Panc1 (cell line): ENCODE measurements at regions not wholly inside any gene's neighbourhood (a gene's known extent, or its start where the extent isn't known, plus 50 kb on each side); places are given as distances from the start of the nearest gene placed in this dataset.

Experiments
- CTCF ChIP-seq: fragments of 450-650 bp; IDR thresholded peaks from 2 replicates; pipeline ENCODE4 v1.5.1; 2017; ENCODE audit warnings: mild to moderate bottlenecking
- POLR2AphosphoS5 ChIP-seq: IDR thresholded peaks from 2 replicates; pipeline ENCODE4 v1.6.1; 2012; ENCODE audit warnings: mild to moderate bottlenecking, low read depth, low read length, moderate library complexity
- REST ChIP-seq, 2 experiments: IDR thresholded peaks; 2 replicates each; pipeline ENCODE4 v1.6.1; 2011 to 2012; ENCODE audit warnings: low read depth in 2 of 2, control low read depth in 1 of 2, low read length in 1 of 2, mild to moderate bottlenecking in 1 of 2, moderate library complexity in 1 of 2; ENCODE audit not compliant: insufficient read depth in 1 of 2
- TCF7L2 ChIP-seq: IDR thresholded peaks from 2 replicates; pipeline ENCODE4 v1.6.1; 2011; ENCODE audit warnings: mild to moderate bottlenecking, low read depth, low read length, inconsistent platforms

GRCh38 chr14:97010491-97011160 is 213.4 kb downstream of the VRK1 start:
- TF ChIP-seq CTCF (no peak), TCF7L2 (no peak), POLR2AphosphoS5 (no peak), REST (IDR thresholded peaks at IDR 0.05; ENCODE audit: insufficient read depth in 1 of 2, low read depth in 2 of 2, low read length in 1 of 2) (no peak)
